Right lobe of liver (tissue), 6 donors: ENCODE measurements at regions not wholly inside any gene's neighbourhood (a gene's known extent, or its start where the extent isn't known, plus 50 kb on each side); places are given as distances from the start of the nearest gene placed in this dataset.

ENCODE experiments used
- ATAC-seq, 4 donors: fragments of 200-7000 bp; cut with Tn5 transposase; one replicate each; pipeline ENCODE4 v1.9.1; 2020; ENCODE audit warnings: mild to moderate bottlenecking in 4 of 4, moderate library complexity in 4 of 4
- DNase-seq, 3 donors: peaks; one replicate each; pipeline ENCODE4 v3.0.0-alpha.2; 2020
- H3K27ac ChIP-seq, 3 donors: fragments of 200-600 bp; one replicate each; pipeline ENCODE4 v1.8.0; 2022
- H3K27me3 ChIP-seq, 2 donors: fragments of 200-600 bp; one replicate each; pipeline ENCODE4 v1.8.0; 2022
- H3K36me3 ChIP-seq, 4 donors: fragments of 200-600 bp; sonication (generic) in 1 of 4; one replicate each; pipeline versions ENCODE4 v1.5.1 to v1.8.0; 2017 to 2022; ENCODE audit warnings: control low read depth in 1 of 4
- H3K4me1 ChIP-seq, 4 donors: fragments of 200-600 bp; sonication (generic) in 1 of 4; one replicate each; pipeline versions ENCODE4 v1.5.1 to v1.8.0; 2017 to 2022; ENCODE audit warnings: control low read depth in 1 of 4
- H3K4me3 ChIP-seq, 3 donors: fragments of 200-600 bp; one replicate each; pipeline ENCODE4 v1.8.0; 2022
- H3K9me3 ChIP-seq, 4 donors: fragments of 200-600 bp; sonication (generic) in 1 of 4; one replicate each; pipeline versions ENCODE4 v1.5.1 to v1.8.0; 2017 to 2022; ENCODE audit warnings: control low read depth in 1 of 4
- CTCF ChIP-seq, 4 donors: fragments of 200-600 bp in 3 of 4; fragments of 450-650 bp in 1 of 4; IDR thresholded peaks; one replicate each; pipeline versions ENCODE4 v1.5.1 to v1.8.0; 2016 to 2022; ENCODE audit warnings: antibody characterized with exemption in 4 of 4, mild to moderate bottlenecking in 2 of 4
- POLR2A ChIP-seq: fragments of 450-650 bp; IDR thresholded peaks from one replicate; pipeline ENCODE4 v1.6.1; 2017; ENCODE audit warnings: antibody characterized with exemption, mild to moderate bottlenecking
- WGBS: methylation state at CpG from one replicate; pipeline ENCODE4 v1.1.6; 2018; ENCODE audit warnings: low coverage, low lambda C conversion rate; ENCODE audit not compliant: insufficient coverage; ENCODE audit errors: missing lambda C conversion rate; 5-methylcytosine and 5-hydroxymethylcytosine counted together
- intact Hi-C, 2 donors: fragments of 100-400 bp; cut with DNase I; formaldehyde crosslinking; loops; one replicate each; pipeline versions ENCODE4 v1.11.2 to v1.14.1; 2022
- donor health status: DM: no; HTN: yes; CAD: no.
- donor health status: DM: no; HTN: no; CAD: no.
- donor health status: DM: no; HTN: no; CAD: no.
- donor health status: DM: no; HTN: yes; CAD: no.
- donor health status: DM: no; HTN: yes; CAD: no.

- intact Hi-C loops: no loop called here
- Histone ChIP-seq H3K27ac (no peak overlapping the region), H3K4me1 (no peaks in the 10 kb centered on the region), H3K9me3 (no peaks in the 10 kb centered on the region), H3K4me3 (no peak overlapping the region), H3K27me3 (no peaks in the 10 kb centered on the region), H3K36me3 (no peaks in the 10 kb centered on the region)
- TF ChIP-seq CTCF (IDR thresholded peaks at IDR 0.05) (no peak), POLR2A (no peak)
- ATAC-seq: no peak
- 23% methylated on average over 3 of the region's 3 CpGs for WGBS
- DNase-seq: no peak
These were observed 205.5 kb downstream of the MMUT start for GRCh38 chr6:49257549-49257948.

- ATAC-seq: no peak
- Histone ChIP-seq H3K36me3 (no peaks in the 10 kb centered on the region), H3K4me1 (no peaks in the 10 kb centered on the region), H3K27me3 (no peaks in the 10 kb centered on the region), H3K4me3 (no peak overlapping the region), H3K9me3 (no peaks in the 10 kb centered on the region), H3K27ac (no peak overlapping the region)
- TF ChIP-seq CTCF (IDR thresholded peaks at IDR 0.05) (no peak), POLR2A (no peak)
- no peak for DNase-seq
- intact Hi-C loops: no loop called here
- WGBS: 50% methylated on average over 3 of the region's 3 CpGs
These were observed 207.7 kb downstream of the MMUT start for GRCh38 chr6:49255335-49255734.

GRCh38 chr6:49252901-49253300 is 210.2 kb downstream of the MMUT start:
- no peak for TF ChIP-seq POLR2A
- TF ChIP-seq CTCF (IDR thresholded peaks at IDR 0.05): no peak
- no peak for DNase-seq
- Histone ChIP-seq H3K27me3 (no peaks in the 10 kb centered on the region), H3K4me1 (no peaks in the 10 kb centered on the region), H3K4me3 (no peak overlapping the region), H3K9me3 (no peaks in the 10 kb centered on the region), H3K27ac (no peak overlapping the region), H3K36me3 (no peaks in the 10 kb centered on the region)
- no peak for ATAC-seq
- WGBS: 19% methylated on average over 1 of the region's 1 CpG
- intact Hi-C loops: no loop called here

- H3K9me3 ChIP-seq: peaks cover 0 to 4% (median 0%) of the 10 kb centered on the region in 4 donors
- no peaks in the 10 kb centered on the region for H3K27me3 ChIP-seq
- TF ChIP-seq CTCF (IDR thresholded peaks at IDR 0.05) (no peak), POLR2A (no peak)
- no peak for DNase-seq
- H3K36me3 ChIP-seq: no peaks in the 10 kb centered on the region
- H3K4me1 ChIP-seq: no peaks in the 10 kb centered on the region
- intact Hi-C loops: no loop called here
- no peak for ATAC-seq
- no peak overlapping the region for H3K27ac ChIP-seq
- no peak overlapping the region for H3K4me3 ChIP-seq
These were observed 229.6 kb downstream of the MMUT start for GRCh38 chr6:49233483-49233882.

DNA sequence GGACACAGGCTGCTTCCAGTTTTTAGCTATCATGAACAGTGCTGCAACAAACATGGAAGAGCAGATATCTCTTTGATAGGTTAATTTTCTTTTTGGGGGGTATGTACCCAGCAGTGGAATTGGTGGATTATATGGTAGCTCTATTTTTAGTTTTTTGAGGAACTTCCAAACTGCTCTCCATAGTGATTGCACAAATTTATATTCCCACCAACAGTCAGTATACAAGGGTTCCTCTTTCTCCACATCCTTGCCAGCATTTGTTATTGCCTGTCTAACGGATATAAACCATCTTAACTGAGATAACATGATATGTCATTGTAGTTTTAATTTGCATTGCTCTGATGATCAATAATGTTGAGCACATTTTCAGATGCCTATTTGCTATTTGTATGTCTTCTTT is 237.6 kb downstream of the MMUT start:
- TF ChIP-seq CTCF (IDR thresholded peaks at IDR 0.05) (no peak), POLR2A (no peak)
- Histone ChIP-seq H3K27ac (no peak overlapping the region), H3K9me3 (peaks cover 0 to 4% (median 0%) of the 10 kb centered on the region in 4 donors), H3K4me3 (no peak overlapping the region), H3K4me1 (no peaks in the 10 kb centered on the region), H3K36me3 (no peaks in the 10 kb centered on the region), H3K27me3 (no peaks in the 10 kb centered on the region)
- WGBS: 35% methylated on average over 1 of the region's 1 CpG
- intact Hi-C loops: no loop called here
- no peak for DNase-seq
- ATAC-seq: no peak
